ENCODE measurements at regions not wholly inside any gene's neighbourhood (a gene's known extent, or its start where the extent isn't known, plus 50 kb on each side); places are given as distances from the start of the nearest gene placed in this dataset.

GRCh38 chr5:74333430-74333829 lies 307.1 kb downstream of the ENC1 start:
- Histone ChIP-seq H4K20me1 (ENCODE audit: insufficient read depth, low read length) (no peaks in the 10 kb centered on the region), H3K4me1 (ENCODE audit: insufficient read depth, low read length) (no peaks in the 10 kb centered on the region), H3K36me3 (ENCODE audit: insufficient read depth, low read length) (no peaks in the 10 kb centered on the region), H3K9me3 (ENCODE audit: low read depth, low read length) (no peaks in the 10 kb centered on the region), H3K4me3 (ENCODE audit: insufficient read depth, low read length) (no peak overlapping the region), H3K27ac (ENCODE audit: low read depth, low read length) (no peak overlapping the region), H3K79me2 (ENCODE audit: insufficient read depth, low read length) (no peaks in the 10 kb centered on the region), H3K27me3 (ENCODE audit: insufficient read depth, low read length) (no peaks in the 10 kb centered on the region), H2AFZ (ENCODE audit: low read length) (no peak overlapping the region), H3K4me2 (ENCODE audit: insufficient read depth, low read length) (no peak overlapping the region)
- no peak for TF ChIP-seq CTCF (IDR thresholded peaks at IDR 0.05; ENCODE audit: extremely low read depth, low read depth, low read length)
- DNase-seq (ENCODE audit: insufficient read length, low spot score, missing footprints) = no peak

GRCh38 chr5:74332682-74333081 lies 307.8 kb downstream of the ENC1 start:
- H3K9me3 ChIP-seq (ENCODE audit: low read depth, low read length) = no peaks in the 10 kb centered on the region
- H3K4me2 ChIP-seq (ENCODE audit: insufficient read depth, low read length) = no peak overlapping the region

GRCh38 chr5:74332006-74332405 lies 308.5 kb downstream of the ENC1 start:
- DNase-seq (ENCODE audit: insufficient read length, low spot score, missing footprints) = no peak
- H3K36me3 ChIP-seq (ENCODE audit: insufficient read depth, low read length) = no peaks in the 10 kb centered on the region
- H3K4me2 ChIP-seq (ENCODE audit: insufficient read depth, low read length) = no peak overlapping the region
- no peaks in the 10 kb centered on the region for H4K20me1 ChIP-seq (ENCODE audit: insufficient read depth, low read length)
- no peaks in the 10 kb centered on the region for H3K27me3 ChIP-seq (ENCODE audit: insufficient read depth, low read length)
- H3K4me1 ChIP-seq (ENCODE audit: insufficient read depth, low read length) = peaks cover 8% of the 10 kb centered on the region
- H2AFZ ChIP-seq (ENCODE audit: low read length) = no peak overlapping the region
- no peaks in the 10 kb centered on the region for H3K9me3 ChIP-seq (ENCODE audit: low read depth, low read length)
- no peak overlapping the region for H3K27ac ChIP-seq (ENCODE audit: low read depth, low read length)
- TF ChIP-seq CTCF (IDR thresholded peaks at IDR 0.05; ENCODE audit: extremely low read depth, low read depth, low read length) = no peak
- no peak overlapping the region for H3K4me3 ChIP-seq (ENCODE audit: insufficient read depth, low read length)
- no peaks in the 10 kb centered on the region for H3K79me2 ChIP-seq (ENCODE audit: insufficient read depth, low read length)

More at GRCh38 chr5:74332682-74333081, 307.8 kb downstream of the ENC1 start:
- Histone ChIP-seq H4K20me1 (ENCODE audit: insufficient read depth, low read length) (no peaks in the 10 kb centered on the region), H3K36me3 (ENCODE audit: insufficient read depth, low read length) (no peaks in the 10 kb centered on the region), H3K4me1 (ENCODE audit: insufficient read depth, low read length) (peaks cover 2% of the 10 kb centered on the region), H3K27me3 (ENCODE audit: insufficient read depth, low read length) (no peaks in the 10 kb centered on the region), H3K79me2 (ENCODE audit: insufficient read depth, low read length) (no peaks in the 10 kb centered on the region), H2AFZ (ENCODE audit: low read length) (no peak overlapping the region), H3K4me3 (ENCODE audit: insufficient read depth, low read length) (no peak overlapping the region), H3K27ac (ENCODE audit: low read depth, low read length) (no peak overlapping the region)
- no peak for TF ChIP-seq CTCF (IDR thresholded peaks at IDR 0.05; ENCODE audit: extremely low read depth, low read depth, low read length)
- DNase-seq (ENCODE audit: insufficient read length, low spot score, missing footprints) = no peak

- H3K9me3 ChIP-seq (ENCODE audit: low read depth, low read length) = no peaks in the 10 kb centered on the region
- peaks cover 15% of the 10 kb centered on the region for H3K4me1 ChIP-seq (ENCODE audit: insufficient read depth, low read length)
- H3K36me3 ChIP-seq (ENCODE audit: insufficient read depth, low read length) = no peaks in the 10 kb centered on the region
- H3K4me2 ChIP-seq (ENCODE audit: insufficient read depth, low read length) = no peak overlapping the region
- no peak for DNase-seq (ENCODE audit: insufficient read length, low spot score, missing footprints)
- peaks cover 3% of the 10 kb centered on the region for H3K27me3 ChIP-seq (ENCODE audit: insufficient read depth, low read length)
- H4K20me1 ChIP-seq (ENCODE audit: insufficient read depth, low read length) = no peaks in the 10 kb centered on the region
- H3K4me3 ChIP-seq (ENCODE audit: insufficient read depth, low read length) = no peak overlapping the region
- H3K27ac ChIP-seq (ENCODE audit: low read depth, low read length) = no peak overlapping the region
- H2AFZ ChIP-seq (ENCODE audit: low read length) = no peak overlapping the region
- H3K79me2 ChIP-seq (ENCODE audit: insufficient read depth, low read length) = no peaks in the 10 kb centered on the region
- no peak for TF ChIP-seq CTCF (IDR thresholded peaks at IDR 0.05; ENCODE audit: extremely low read depth, low read depth, low read length)
These were observed 312.3 kb downstream of the ENC1 start for GRCh38 chr5:74328221-74328630.
